H1 (cell line): ENCODE measurements at regions not wholly inside any gene's neighbourhood (a gene's known extent, or its start where the extent isn't known, plus 50 kb on each side); places are given as distances from the start of the nearest gene placed in this dataset.
A peak's percentile ranks its signal among the peaks of the same experiment; 100 is the strongest.

Experiments
- BACH1 ChIP-seq: IDR thresholded peaks from 2 replicates; pipeline ENCODE4 v1.6.1; 2012; ENCODE audit warnings: low read length, improper control_type of control experiment
- CHD2 ChIP-seq: IDR thresholded peaks from 2 replicates; pipeline ENCODE4 v1.6.1; 2012; ENCODE audit warnings: low read length, improper control_type of control experiment
- CTCF ChIP-seq, 3 experiments: IDR thresholded peaks; 1 replicate in 2 of 3; 2 replicates in 1 of 3; pipeline versions ENCODE4 v1.5.1 to v1.6.1; 2011; ENCODE audit warnings: low read length in 3 of 3, mild to moderate bottlenecking in 3 of 3, inconsistent platforms in 2 of 3, low read depth in 1 of 3, moderate library complexity in 1 of 3; ENCODE audit not compliant: insufficient read depth in 1 of 3; ENCODE audit errors: control extremely low read depth in 1 of 3
- FOSL1 ChIP-seq: IDR thresholded peaks from 2 replicates; pipeline ENCODE4 v1.6.1; 2011; ENCODE audit warnings: mild to moderate bottlenecking, low read depth, low read length, moderate library complexity; ENCODE audit not compliant: insufficient read depth
- HDAC6 ChIP-seq: IDR thresholded peaks from one replicate; pipeline ENCODE4 v1.7.1; 2012; ENCODE audit warnings: low read depth, mild to moderate bottlenecking, inconsistent platforms, low read length, moderate library complexity
- NRF1 ChIP-seq: IDR thresholded peaks from 2 replicates; pipeline ENCODE4 v1.6.1; 2011; ENCODE audit warnings: mild to moderate bottlenecking, low read depth, low read length, improper control_type of control experiment
- PHF8 ChIP-seq: fragments of 200-600 bp; sonication (generic); conservative IDR thresholded peaks from 2 replicates; pipeline ENCODE4 v1.7.1; 2012; ENCODE audit warnings: low read depth, mild to moderate bottlenecking, inconsistent platforms, low read length, moderate library complexity
- RBBP5 ChIP-seq: IDR thresholded peaks from 2 replicates; pipeline ENCODE4 v1.7.1; 2012; ENCODE audit warnings: low read depth, mild to moderate bottlenecking, inconsistent platforms, low read length, moderate library complexity, borderline replicate concordance
- TCF12 ChIP-seq: IDR thresholded peaks from 2 replicates; pipeline ENCODE4 v1.6.1; 2011; ENCODE audit warnings: low read depth, mild to moderate bottlenecking, low read length
- TEAD4 ChIP-seq: IDR thresholded peaks from 2 replicates; pipeline ENCODE4 v1.6.1; 2012; ENCODE audit warnings: low read depth, low read length, inconsistent platforms, mixed read lengths
- USF2 ChIP-seq: IDR thresholded peaks from 2 replicates; pipeline ENCODE4 v1.6.1; 2011; ENCODE audit warnings: low read length, improper control_type of control experiment
- TF ChIP-seq, protein P1 (sequence below): IDR thresholded peaks from 2 replicates; pipeline ENCODE4 v1.6.1; 2012; ENCODE audit warnings: inconsistent platforms

GRCh38 chr13:85666356-85666755 lies 132.9 kb downstream of the SLITRK6 start (continued):
- TF ChIP-seq BACH1: no peak
- TF ChIP-seq USF2: no peak
- TF ChIP-seq CHD2: no peak
- TF ChIP-seq PHF8: no peak
- TF ChIP-seq NRF1: no peak
- no peak for TF ChIP-seq CTCF (IDR thresholded peaks at IDR 0.05; ENCODE audit: control extremely low read depth in 1 of 3, insufficient read depth in 1 of 3, low read depth in 1 of 3, low read length in 3 of 3)
- no peak for TF ChIP-seq FOSL1
- no peak for TF ChIP-seq HDAC6
- peak; percentile 77 for TF ChIP-seq TEAD4
- no peak for TF ChIP-seq RBBP5
- TF ChIP-seq, protein P1, sequence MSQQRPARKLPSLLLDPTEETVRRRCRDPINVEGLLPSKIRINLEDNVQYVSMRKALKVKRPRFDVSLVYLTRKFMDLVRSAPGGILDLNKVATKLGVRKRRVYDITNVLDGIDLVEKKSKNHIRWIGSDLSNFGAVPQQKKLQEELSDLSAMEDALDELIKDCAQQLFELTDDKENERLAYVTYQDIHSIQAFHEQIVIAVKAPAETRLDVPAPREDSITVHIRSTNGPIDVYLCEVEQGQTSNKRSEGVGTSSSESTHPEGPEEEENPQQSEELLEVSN: no peak
- TF ChIP-seq TCF12: peak; percentile 91
- TF ChIP-seq, all 59 proteins: peak for 3
